Colonic mucosa (tissue), 4 donors: ENCODE measurements at regions not wholly inside any gene's neighbourhood (a gene's known extent, or its start where the extent isn't known, plus 50 kb on each side); places are given as distances from the start of the nearest gene placed in this dataset.

Experiments used
- DNase-seq: peaks from one replicate; pipeline ENCODE4 v3.0.0-alpha.2; 2020
- H3K27ac ChIP-seq: fragments of 200-600 bp; one replicate; pipeline ENCODE4 v1.8.0; 2021
- H3K27me3 ChIP-seq: fragments of 200-600 bp; one replicate; pipeline ENCODE4 v1.8.0; 2021
- H3K36me3 ChIP-seq: fragments of 200-600 bp; one replicate; pipeline ENCODE4 v1.8.0; 2021
- H3K4me1 ChIP-seq: fragments of 200-600 bp; one replicate; pipeline ENCODE4 v1.8.0; 2021; ENCODE audit warnings: mild to moderate bottlenecking
- H3K4me3 ChIP-seq: fragments of 200-600 bp; one replicate; pipeline ENCODE4 v1.8.0; 2021
- H3K9ac ChIP-seq, 2 donors: one replicate each; pipeline ENCODE4 v1.7.0; 2013; ENCODE audit warnings: control low read depth in 2 of 2, low read depth in 2 of 2, low read length in 2 of 2
- H3K9me3 ChIP-seq: fragments of 200-600 bp; one replicate; pipeline ENCODE4 v1.8.0; 2021
- intact Hi-C: fragments of 100-400 bp; cut with DNase I; formaldehyde crosslinking; loops from one replicate; pipeline ENCODE4 v1.14.1; 2022
- TF ChIP-seq, protein P1 (sequence below): fragments of 200-600 bp; IDR thresholded peaks from one replicate; pipeline ENCODE4 v1.8.0; 2022; ENCODE audit warnings: antibody characterized with exemption, mild to moderate bottlenecking
- donor health status: healthy.
- donor health status: DM: no; HTN: no; CAD: no.
- donor health status: DM: no; HTN: no; CAD: no.

DNA sequence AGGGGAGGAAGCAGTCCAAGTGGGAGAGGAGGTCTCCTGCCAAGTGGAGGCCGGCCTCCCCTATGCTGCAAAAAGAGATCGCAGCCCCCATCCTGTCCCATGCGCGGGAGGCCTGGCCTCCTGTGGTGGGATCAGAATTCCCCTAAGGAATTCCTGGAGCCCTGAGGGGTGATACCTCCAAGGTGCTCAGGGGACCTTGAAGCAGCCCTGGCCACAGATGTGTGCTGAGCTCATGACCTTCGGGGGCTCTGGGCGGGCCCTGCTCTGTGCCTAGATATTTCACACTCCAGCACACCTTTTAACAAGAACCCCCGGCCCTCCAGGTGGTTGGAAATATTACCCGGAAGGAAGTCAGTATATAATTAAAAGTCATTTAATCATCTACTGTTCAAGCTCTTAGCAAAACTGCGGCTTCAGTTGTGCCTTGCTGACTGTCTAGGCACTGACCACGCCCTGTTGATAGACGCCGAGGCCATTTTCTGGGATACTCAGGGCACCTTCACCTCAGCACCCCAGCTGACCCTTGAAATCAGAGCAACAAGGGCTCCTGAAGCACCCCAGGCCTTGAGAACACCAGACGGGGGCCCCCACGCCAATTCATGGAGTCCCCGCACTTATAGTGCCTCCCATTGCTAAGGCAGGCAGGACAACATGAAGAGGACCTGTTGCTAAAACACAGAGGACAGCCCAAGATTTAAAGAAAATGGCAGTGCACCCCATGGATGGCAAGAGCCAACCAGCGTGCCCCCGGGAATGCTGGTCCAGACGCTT, 119.1 kb downstream of the NDUFA10 start:
- intact Hi-C loops = no loop called here
- DNase-seq = no peak
- TF ChIP-seq, protein P1, sequence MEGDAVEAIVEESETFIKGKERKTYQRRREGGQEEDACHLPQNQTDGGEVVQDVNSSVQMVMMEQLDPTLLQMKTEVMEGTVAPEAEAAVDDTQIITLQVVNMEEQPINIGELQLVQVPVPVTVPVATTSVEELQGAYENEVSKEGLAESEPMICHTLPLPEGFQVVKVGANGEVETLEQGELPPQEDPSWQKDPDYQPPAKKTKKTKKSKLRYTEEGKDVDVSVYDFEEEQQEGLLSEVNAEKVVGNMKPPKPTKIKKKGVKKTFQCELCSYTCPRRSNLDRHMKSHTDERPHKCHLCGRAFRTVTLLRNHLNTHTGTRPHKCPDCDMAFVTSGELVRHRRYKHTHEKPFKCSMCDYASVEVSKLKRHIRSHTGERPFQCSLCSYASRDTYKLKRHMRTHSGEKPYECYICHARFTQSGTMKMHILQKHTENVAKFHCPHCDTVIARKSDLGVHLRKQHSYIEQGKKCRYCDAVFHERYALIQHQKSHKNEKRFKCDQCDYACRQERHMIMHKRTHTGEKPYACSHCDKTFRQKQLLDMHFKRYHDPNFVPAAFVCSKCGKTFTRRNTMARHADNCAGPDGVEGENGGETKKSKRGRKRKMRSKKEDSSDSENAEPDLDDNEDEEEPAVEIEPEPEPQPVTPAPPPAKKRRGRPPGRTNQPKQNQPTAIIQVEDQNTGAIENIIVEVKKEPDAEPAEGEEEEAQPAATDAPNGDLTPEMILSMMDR = no peak

DNA sequence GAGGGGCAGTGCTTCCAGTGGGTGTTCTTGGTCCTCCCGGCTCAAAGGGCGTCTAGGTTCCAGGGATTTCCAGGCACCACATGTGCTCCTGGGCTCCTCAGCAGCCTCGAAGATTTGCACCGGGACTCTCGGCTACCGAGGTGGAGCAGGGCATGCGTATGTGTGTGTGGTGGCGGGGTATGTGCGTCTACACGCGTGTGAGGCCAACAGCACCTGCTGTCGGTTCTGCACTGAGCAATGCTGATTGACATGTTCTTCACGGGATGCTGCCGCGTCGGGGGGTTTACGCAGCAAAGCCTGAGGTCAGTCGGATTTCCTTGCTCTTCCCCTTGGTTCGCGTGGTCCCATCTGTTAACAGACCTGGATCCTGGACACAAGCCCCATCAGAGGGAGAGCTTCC, 119.8 kb downstream of the NDUFA10 start:
- intact Hi-C loops = no loop called here
- Histone ChIP-seq H3K36me3 (no peaks in the 10 kb centered on the region), H3K27ac (no peak overlapping the region), H3K27me3 (no peaks in the 10 kb centered on the region), H3K9ac (no peak overlapping the region), H3K4me1 (no peaks in the 10 kb centered on the region), H3K9me3 (no peaks in the 10 kb centered on the region), H3K4me3 (no peak overlapping the region)
- no peak for DNase-seq
- TF ChIP-seq, protein P1 = no peak

More for the DNA sequence above, 119.1 kb downstream of the NDUFA10 start:
- Histone ChIP-seq H3K27ac (no peak overlapping the region), H3K4me3 (no peak overlapping the region), H3K36me3 (no peaks in the 10 kb centered on the region), H3K4me1 (no peaks in the 10 kb centered on the region), H3K9me3 (no peaks in the 10 kb centered on the region), H3K9ac (no peak overlapping the region), H3K27me3 (no peaks in the 10 kb centered on the region)

DNA sequence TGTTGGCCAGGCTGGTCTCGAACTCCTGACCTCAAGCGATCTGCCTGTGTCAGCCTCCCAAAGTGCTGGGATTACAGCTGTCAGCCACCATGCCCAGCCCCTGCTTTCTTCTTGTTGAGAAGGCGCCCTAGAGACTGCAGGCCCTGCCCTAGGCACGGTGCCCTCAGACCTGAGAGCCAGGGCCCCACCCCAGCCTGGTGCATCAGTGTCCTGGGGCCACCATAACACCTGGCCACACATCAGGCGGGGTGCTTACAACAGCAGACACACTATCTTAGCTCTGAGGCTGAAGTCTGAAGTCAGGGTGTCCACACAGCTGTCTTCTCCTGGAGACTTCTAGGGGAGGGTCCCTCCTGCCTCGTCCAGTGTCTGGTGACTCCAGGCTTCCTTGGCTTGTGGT, 120.6 kb downstream of the NDUFA10 start:
- Histone ChIP-seq H3K36me3 (no peaks in the 10 kb centered on the region), H3K27ac (no peak overlapping the region), H3K27me3 (no peaks in the 10 kb centered on the region), H3K9me3 (no peaks in the 10 kb centered on the region), H3K9ac (no peak overlapping the region), H3K4me1 (no peaks in the 10 kb centered on the region), H3K4me3 (no peak overlapping the region)
- TF ChIP-seq, protein P1 = no peak
- intact Hi-C loops = no loop called here
- no peak for DNase-seq

DNA sequence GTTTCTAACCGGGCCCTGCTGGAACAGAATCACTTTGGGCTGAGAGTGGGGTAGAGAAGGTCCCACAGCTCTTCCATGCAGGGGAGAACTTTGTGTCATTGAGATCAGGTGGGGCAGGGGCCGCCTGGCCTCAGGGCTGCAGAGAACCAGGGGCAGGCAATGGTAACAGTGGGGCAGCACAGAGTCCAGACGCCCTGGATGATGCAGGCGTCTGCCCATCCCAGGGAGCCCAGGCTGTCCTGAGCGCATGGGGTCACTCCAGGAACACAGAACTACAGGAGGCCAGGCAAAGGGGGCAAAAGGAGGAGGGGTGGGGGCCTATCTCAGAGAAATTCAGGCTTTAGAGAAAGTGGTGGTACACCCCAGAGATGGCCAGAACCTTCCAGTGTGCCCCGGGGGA, 121.3 kb downstream of the NDUFA10 start:
- no peak for DNase-seq
- no peaks in the 10 kb centered on the region for H3K9me3 ChIP-seq
- TF ChIP-seq, protein P1 = no peak
- no peaks in the 10 kb centered on the region for H3K27me3 ChIP-seq
- no peaks in the 10 kb centered on the region for H3K4me1 ChIP-seq
- no peak overlapping the region for H3K9ac ChIP-seq
- no peak overlapping the region for H3K4me3 ChIP-seq
- H3K27ac ChIP-seq = no peak overlapping the region
- no peaks in the 10 kb centered on the region for H3K36me3 ChIP-seq
- intact Hi-C loops = no loop called here

DNA sequence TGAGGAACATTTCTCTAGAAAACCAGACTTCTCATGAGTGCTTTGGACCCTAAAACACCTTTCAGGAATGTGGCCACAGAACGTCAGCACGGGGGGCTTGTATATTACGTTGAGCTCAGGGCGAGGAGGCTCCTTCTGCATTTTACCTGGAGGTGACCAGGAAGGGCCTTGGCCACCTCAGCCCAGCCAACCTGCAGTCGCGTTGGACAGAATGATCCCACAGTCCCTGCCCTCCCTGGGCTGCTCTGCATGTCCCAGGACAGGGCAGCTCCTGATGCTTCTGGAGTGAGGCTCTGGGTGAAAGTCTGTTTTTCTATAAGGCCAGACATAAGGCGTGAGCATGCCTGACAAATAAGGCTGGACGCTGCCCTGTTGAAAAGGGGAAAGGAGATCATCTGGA, 121.9 kb downstream of the NDUFA10 start:
- intact Hi-C loops = no loop called here
- no peak for DNase-seq
- no peak overlapping the region for H3K9ac ChIP-seq

More for the DNA sequence above, 121.9 kb downstream of the NDUFA10 start:
- Histone ChIP-seq H3K27ac (no peak overlapping the region), H3K4me3 (no peak overlapping the region), H3K4me1 (no peaks in the 10 kb centered on the region), H3K9me3 (no peaks in the 10 kb centered on the region), H3K36me3 (no peaks in the 10 kb centered on the region), H3K27me3 (no peaks in the 10 kb centered on the region)
- TF ChIP-seq, protein P1 = no peak
